H1 (cell line): ENCODE measurements at regions not wholly inside any gene's neighbourhood (a gene's known extent, or its start where the extent isn't known, plus 50 kb on each side); places are given as distances from the start of the nearest gene placed in this dataset.

Experiments used
- CHD2 ChIP-seq: IDR thresholded peaks from 2 replicates; pipeline ENCODE4 v1.6.1; 2012; ENCODE audit warnings: low read length, improper control_type of control experiment
- EZH2 ChIP-seq: fragments of 200-600 bp; sonication (generic); IDR thresholded peaks from 2 replicates; pipeline ENCODE4 v1.7.1; 2012; ENCODE audit warnings: low read depth, mild to moderate bottlenecking, moderate library complexity, low read length, inconsistent platforms; ENCODE audit not compliant: severe bottlenecking
- RAD21 ChIP-seq, 2 experiments: IDR thresholded peaks in 1 of 2; conservative IDR thresholded peaks in 1 of 2; 2 replicates each; pipeline ENCODE4 v1.6.1; 2011; ENCODE audit warnings: low read depth in 2 of 2, low read length in 2 of 2, improper control_type of control experiment in 1 of 2, inconsistent platforms in 1 of 2, mild to moderate bottlenecking in 1 of 2, moderate library complexity in 1 of 2
- RFX5 ChIP-seq: IDR thresholded peaks from 2 replicates; pipeline ENCODE4 v1.6.1; 2011; ENCODE audit warnings: low read depth, low read length, improper control_type of control experiment, borderline replicate concordance
- SAP30 ChIP-seq: fragments of 300-600 bp; sonication (generic); IDR thresholded peaks from 2 replicates; pipeline ENCODE4 v1.7.1; 2012; ENCODE audit warnings: low read length, moderate library complexity, mild to moderate bottlenecking, inconsistent platforms; ENCODE audit not compliant: insufficient read depth, insufficient replicate concordance
- SP1 ChIP-seq: IDR thresholded peaks from 2 replicates; pipeline ENCODE4 v1.6.1; 2011; ENCODE audit warnings: low read depth, low read length
- TAF1 ChIP-seq: IDR thresholded peaks from 2 replicates; pipeline ENCODE4 v1.6.1; 2011; ENCODE audit warnings: mild to moderate bottlenecking, low read depth, low read length
- YY1 ChIP-seq: IDR thresholded peaks from 2 replicates; pipeline ENCODE4 v1.6.1; 2011; ENCODE audit warnings: low read depth, mild to moderate bottlenecking, low read length
- ZNF274 ChIP-seq: IDR thresholded peaks from 2 replicates; pipeline ENCODE4 v1.7.0; 2012; ENCODE audit warnings: low read length, borderline replicate concordance; ENCODE audit errors: extremely low read depth
- TF ChIP-seq, protein P1 (sequence below), 3 experiments: IDR thresholded peaks; 1 replicate in 2 of 3; 2 replicates in 1 of 3; pipeline versions ENCODE4 v1.5.1 to v1.6.1; 2011; ENCODE audit warnings: low read length in 3 of 3, mild to moderate bottlenecking in 3 of 3, inconsistent platforms in 2 of 3, low read depth in 1 of 3, moderate library complexity in 1 of 3; ENCODE audit not compliant: insufficient read depth in 1 of 3; ENCODE audit errors: control extremely low read depth in 1 of 3
- TF ChIP-seq, protein P2 (sequence below): IDR thresholded peaks from 2 replicates; pipeline ENCODE4 v1.6.1; 2011; ENCODE audit warnings: low read depth, mild to moderate bottlenecking, low read length; ENCODE audit not compliant: insufficient read depth
- TF ChIP-seq, protein P3 (sequence below): IDR thresholded peaks from 2 replicates; pipeline ENCODE4 v1.6.1; 2012; ENCODE audit warnings: low read length, inconsistent platforms

DNA sequence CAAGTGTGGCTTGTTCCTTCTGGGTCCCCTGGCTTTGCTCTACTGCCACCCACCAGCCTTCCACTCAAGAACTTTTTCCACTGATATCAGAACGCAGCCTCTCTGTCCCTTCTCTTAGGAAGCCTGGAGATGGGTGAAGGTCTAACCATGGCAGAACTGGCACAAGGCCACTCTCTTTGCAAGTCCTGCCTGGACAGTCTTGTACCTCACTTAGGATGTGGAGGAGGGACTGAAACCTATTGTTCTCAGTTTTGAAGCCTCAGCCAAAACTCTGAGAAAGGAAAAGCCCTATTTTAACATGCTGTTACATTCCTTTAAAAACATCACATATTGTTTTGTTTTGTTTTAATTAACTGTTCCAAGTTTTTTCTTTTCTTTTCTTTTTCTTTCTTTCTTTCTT is 58.9 kb upstream of the NCOA1 start:
- TF ChIP-seq RAD21 (IDR thresholded peaks at IDR 0.05 in 1 of 2, conservative IDR thresholded peaks at IDR 0.05 in 1 of 2; ENCODE audit: low read depth in 2 of 2, low read length in 2 of 2) (no peak), TAF1 (no peak), CHD2 (no peak), ZNF274 (no peak), RFX5 (no peak), SAP30 (no peak), YY1 (no peak), EZH2 (no peak), SP1 (no peak)
- TF ChIP-seq, protein P1, sequence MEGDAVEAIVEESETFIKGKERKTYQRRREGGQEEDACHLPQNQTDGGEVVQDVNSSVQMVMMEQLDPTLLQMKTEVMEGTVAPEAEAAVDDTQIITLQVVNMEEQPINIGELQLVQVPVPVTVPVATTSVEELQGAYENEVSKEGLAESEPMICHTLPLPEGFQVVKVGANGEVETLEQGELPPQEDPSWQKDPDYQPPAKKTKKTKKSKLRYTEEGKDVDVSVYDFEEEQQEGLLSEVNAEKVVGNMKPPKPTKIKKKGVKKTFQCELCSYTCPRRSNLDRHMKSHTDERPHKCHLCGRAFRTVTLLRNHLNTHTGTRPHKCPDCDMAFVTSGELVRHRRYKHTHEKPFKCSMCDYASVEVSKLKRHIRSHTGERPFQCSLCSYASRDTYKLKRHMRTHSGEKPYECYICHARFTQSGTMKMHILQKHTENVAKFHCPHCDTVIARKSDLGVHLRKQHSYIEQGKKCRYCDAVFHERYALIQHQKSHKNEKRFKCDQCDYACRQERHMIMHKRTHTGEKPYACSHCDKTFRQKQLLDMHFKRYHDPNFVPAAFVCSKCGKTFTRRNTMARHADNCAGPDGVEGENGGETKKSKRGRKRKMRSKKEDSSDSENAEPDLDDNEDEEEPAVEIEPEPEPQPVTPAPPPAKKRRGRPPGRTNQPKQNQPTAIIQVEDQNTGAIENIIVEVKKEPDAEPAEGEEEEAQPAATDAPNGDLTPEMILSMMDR (IDR thresholded peaks at IDR 0.05; ENCODE audit: control extremely low read depth in 1 of 3, insufficient read depth in 1 of 3, low read depth in 1 of 3, low read length in 3 of 3), result no peak
- TF ChIP-seq, protein P2, sequence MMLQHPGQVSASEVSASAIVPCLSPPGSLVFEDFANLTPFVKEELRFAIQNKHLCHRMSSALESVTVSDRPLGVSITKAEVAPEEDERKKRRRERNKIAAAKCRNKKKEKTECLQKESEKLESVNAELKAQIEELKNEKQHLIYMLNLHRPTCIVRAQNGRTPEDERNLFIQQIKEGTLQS, result no peak
- TF ChIP-seq, protein P3, sequence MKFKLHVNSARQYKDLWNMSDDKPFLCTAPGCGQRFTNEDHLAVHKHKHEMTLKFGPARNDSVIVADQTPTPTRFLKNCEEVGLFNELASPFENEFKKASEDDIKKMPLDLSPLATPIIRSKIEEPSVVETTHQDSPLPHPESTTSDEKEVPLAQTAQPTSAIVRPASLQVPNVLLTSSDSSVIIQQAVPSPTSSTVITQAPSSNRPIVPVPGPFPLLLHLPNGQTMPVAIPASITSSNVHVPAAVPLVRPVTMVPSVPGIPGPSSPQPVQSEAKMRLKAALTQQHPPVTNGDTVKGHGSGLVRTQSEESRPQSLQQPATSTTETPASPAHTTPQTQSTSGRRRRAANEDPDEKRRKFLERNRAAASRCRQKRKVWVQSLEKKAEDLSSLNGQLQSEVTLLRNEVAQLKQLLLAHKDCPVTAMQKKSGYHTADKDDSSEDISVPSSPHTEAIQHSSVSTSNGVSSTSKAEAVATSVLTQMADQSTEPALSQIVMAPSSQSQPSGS, result no peak
